ENCODE measurements at regions not wholly inside any gene's neighbourhood (a gene's known extent, or its start where the extent isn't known, plus 50 kb on each side); places are given as distances from the start of the nearest gene placed in this dataset.

GRCh38 chr5:125081101-125081500 is 334.7 kb upstream of the ZNF608 start:
- Histone ChIP-seq H3K27ac (no peak overlapping the region), H2AFZ (replicated peaks) (no peak overlapping the region), H4K20me1 (ENCODE audit: low read depth) (no peaks in the 10 kb centered on the region), H3K4me1 (no peaks in the 10 kb centered on the region), H3K9me3 (ENCODE audit: low read depth) (peaks cover 5% of the 10 kb centered on the region), H3K27me3 (no peaks in the 10 kb centered on the region), H3K9ac (no peak overlapping the region), H3K4me3 (no peak overlapping the region), H3F3A (ENCODE audit: low read depth) (no peaks in the 10 kb centered on the region), H3K36me3 (no peaks in the 10 kb centered on the region), H3K4me2 (no peak overlapping the region), H3K79me2 (ENCODE audit: low read depth) (no peaks in the 10 kb centered on the region)
- H3K27ac Mint-ChIP-seq: no peak overlapping the region
- H3K36me3 Mint-ChIP-seq: no peaks in the 10 kb centered on the region
- no peak overlapping the region for H3K4me3 Mint-ChIP-seq
- H3K4me1 Mint-ChIP-seq: peaks cover 3% of the 10 kb centered on the region
- no peaks in the 10 kb centered on the region for H3K27me3 Mint-ChIP-seq (ENCODE audit: insufficient read depth, low read depth)
- TF ChIP-seq EZH2 (IDR thresholded peaks at IDR 0.05) (no peak), EZH2phosphoT487 (IDR thresholded peaks at IDR 0.05) (no peak), CTCF (IDR thresholded peaks at IDR 0.05) (no peak)
- H3K9me3 Mint-ChIP-seq: peaks cover 20% of the 10 kb centered on the region
- DNase-seq (ENCODE audit: low spot score): no peak

- Mint-ChIP-seq H3K9me3 (peaks cover 15% of the 10 kb centered on the region), H3K36me3 (peaks cover 3% of the 10 kb centered on the region), H3K4me3 (no peak overlapping the region), H3K4me1 (peaks cover 3% of the 10 kb centered on the region), H3K27me3 (ENCODE audit: insufficient read depth, low read depth) (no peaks in the 10 kb centered on the region), H3K27ac (no peak overlapping the region)
- DNase-seq (ENCODE audit: low spot score): no peak
- Histone ChIP-seq H2AFZ (replicated peaks) (no peak overlapping the region), H3K9ac (no peak overlapping the region), H3K4me2 (no peak overlapping the region), H3K4me1 (no peaks in the 10 kb centered on the region), H3K4me3 (no peak overlapping the region), H3K27ac (no peak overlapping the region), H3F3A (ENCODE audit: low read depth) (no peaks in the 10 kb centered on the region), H3K36me3 (no peaks in the 10 kb centered on the region), H3K9me3 (ENCODE audit: low read depth) (peaks cover 1% of the 10 kb centered on the region), H3K79me2 (ENCODE audit: low read depth) (no peaks in the 10 kb centered on the region), H4K20me1 (ENCODE audit: low read depth) (no peaks in the 10 kb centered on the region), H3K27me3 (no peaks in the 10 kb centered on the region)
- TF ChIP-seq EZH2 (IDR thresholded peaks at IDR 0.05) (no peak), EZH2phosphoT487 (IDR thresholded peaks at IDR 0.05) (no peak), CTCF (IDR thresholded peaks at IDR 0.05) (no peak)
Observed at GRCh38 chr5:125083981-125084380, 337.5 kb upstream of the ZNF608 start.

GRCh38 chr5:125085797-125086505 is 339.5 kb upstream of the ZNF608 start:
- H3K4me1 Mint-ChIP-seq: peaks cover 3% of the 10 kb centered on the region
- no peak overlapping the region for H3K27ac ChIP-seq
- H4K20me1 ChIP-seq (ENCODE audit: low read depth): no peaks in the 10 kb centered on the region
- no peaks in the 10 kb centered on the region for H3F3A ChIP-seq (ENCODE audit: low read depth)
- H3K27me3 ChIP-seq: no peaks in the 10 kb centered on the region
- no peak overlapping the region for H3K9ac ChIP-seq
- H3K36me3 ChIP-seq: no peaks in the 10 kb centered on the region
- peaks cover 5% of the 10 kb centered on the region for H3K36me3 Mint-ChIP-seq
- no peaks in the 10 kb centered on the region for H3K9me3 ChIP-seq (ENCODE audit: low read depth)
- no peak overlapping the region for H3K4me3 Mint-ChIP-seq
- H3K9me3 Mint-ChIP-seq: peaks cover 17% of the 10 kb centered on the region
- TF ChIP-seq CTCF (IDR thresholded peaks at IDR 0.05) (no peak), EZH2phosphoT487 (IDR thresholded peaks at IDR 0.05) (no peak), EZH2 (IDR thresholded peaks at IDR 0.05) (no peak)
- DNase-seq (ENCODE audit: low spot score): no peak
- no peak overlapping the region for H3K4me3 ChIP-seq
- H3K79me2 ChIP-seq (ENCODE audit: low read depth): no peaks in the 10 kb centered on the region
- no peak overlapping the region for H2AFZ ChIP-seq (replicated peaks)
- H3K4me1 ChIP-seq: no peaks in the 10 kb centered on the region
- no peak overlapping the region for H3K27ac Mint-ChIP-seq
- no peaks in the 10 kb centered on the region for H3K27me3 Mint-ChIP-seq (ENCODE audit: insufficient read depth, low read depth)
- H3K4me2 ChIP-seq: no peak overlapping the region
